BLaER1 treated with 17β-estradiol and CSF1 and Interleukin-3, amounts not matched to agents 10 nM and 100 nM (cell line): ENCODE measurements at regions not wholly inside any gene's neighbourhood (a gene's known extent, or its start where the extent isn't known, plus 50 kb on each side); places are given as distances from the start of the nearest gene placed in this dataset.

Experiments
- H3K27ac ChIP-seq, 11 experiments: shearing (Covaris generic); formaldehyde crosslinking; 2 replicates each; pipeline ENCODE4 v1.8.1; 2022
- H3K27me3 ChIP-seq, 11 experiments: shearing (Covaris generic); formaldehyde crosslinking; 2 replicates each; pipeline ENCODE4 v1.8.1; 2022
- H3K36me3 ChIP-seq, 11 experiments: shearing (Covaris generic); formaldehyde crosslinking; 2 replicates each; pipeline ENCODE4 v1.8.1; 2022
- H3K4me1 ChIP-seq, 10 experiments: shearing (Covaris generic); formaldehyde crosslinking; 2 replicates each; pipeline ENCODE4 v1.8.1; 2022
- H3K4me2 ChIP-seq, 11 experiments: shearing (Covaris generic); formaldehyde crosslinking; 2 replicates each; pipeline ENCODE4 v1.8.1; 2022
- H3K4me3 ChIP-seq, 10 experiments: shearing (Covaris generic); formaldehyde crosslinking; 2 replicates each; pipeline ENCODE4 v1.8.1; 2022
- H3K9ac ChIP-seq, 11 experiments: shearing (Covaris generic); formaldehyde crosslinking; 2 replicates each; pipeline ENCODE4 v1.8.1; 2022
- H3K9me3 ChIP-seq, 11 experiments: shearing (Covaris generic); formaldehyde crosslinking; replicated peaks in 1 of 11; 2 replicates each; pipeline ENCODE4 v1.8.1; 2022
- H4K20me1 ChIP-seq, 11 experiments: shearing (Covaris generic); formaldehyde crosslinking; 2 replicates each; pipeline ENCODE4 v1.8.1; 2022
- Cebpa-rat ChIP-seq, 11 experiments: shearing (Covaris generic); IDR thresholded peaks; 2 replicates each; pipeline ENCODE4 v1.8.1; 2022

- no peak overlapping the region for H3K4me3 ChIP-seq
- no peak overlapping the region for H3K4me2 ChIP-seq
- no peaks in the 10 kb centered on the region for H3K36me3 ChIP-seq
- H3K27me3 ChIP-seq = no peaks in the 10 kb centered on the region
- H3K9ac ChIP-seq = no peak overlapping the region
- TF ChIP-seq Cebpa-rat (IDR thresholded peaks at IDR 0.05) = no peak
- no peaks in the 10 kb centered on the region for H3K4me1 ChIP-seq
- H3K27ac ChIP-seq = no peak overlapping the region
- H4K20me1 ChIP-seq = no peaks in the 10 kb centered on the region
- H3K9me3 ChIP-seq = peaks cover 0 to 6% (median 0%) of the 10 kb centered on the region in 11 experiments; a peak in 2 of 22 replicates
Observed at GRCh38 chr6:121520337-121521163, 85.1 kb downstream of the GJA1 start.

GRCh38 chr6:121521164-121521555, 85.7 kb downstream of the GJA1 start:
- H3K9ac ChIP-seq = no peak overlapping the region
- no peaks in the 10 kb centered on the region for H4K20me1 ChIP-seq
- no peaks in the 10 kb centered on the region for H3K27me3 ChIP-seq
- no peak overlapping the region for H3K4me3 ChIP-seq
- no peak for TF ChIP-seq Cebpa-rat (IDR thresholded peaks at IDR 0.05)
- H3K27ac ChIP-seq = no peak overlapping the region
- H3K36me3 ChIP-seq = no peaks in the 10 kb centered on the region
- H3K4me2 ChIP-seq = no peak overlapping the region
- H3K4me1 ChIP-seq = no peaks in the 10 kb centered on the region
- peaks cover 0 to 6% (median 0%) of the 10 kb centered on the region in 11 experiments; a peak in 2 of 22 replicates for H3K9me3 ChIP-seq

GRCh38 chr6:121522265-121522664, 86.8 kb downstream of the GJA1 start:
- no peaks in the 10 kb centered on the region for H4K20me1 ChIP-seq
- no peaks in the 10 kb centered on the region for H3K36me3 ChIP-seq
- no peaks in the 10 kb centered on the region for H3K4me1 ChIP-seq
- peaks cover 0 to 6% (median 0%) of the 10 kb centered on the region in 11 experiments; a peak in 2 of 22 replicates for H3K9me3 ChIP-seq
- no peak overlapping the region for H3K4me3 ChIP-seq
- no peak overlapping the region for H3K9ac ChIP-seq
- no peak for TF ChIP-seq Cebpa-rat (IDR thresholded peaks at IDR 0.05)
- no peak overlapping the region for H3K4me2 ChIP-seq
- no peak overlapping the region for H3K27ac ChIP-seq
- no peaks in the 10 kb centered on the region for H3K27me3 ChIP-seq

- Histone ChIP-seq H4K20me1 (no peaks in the 10 kb centered on the region), H3K4me3 (no peak overlapping the region), H3K4me1 (no peaks in the 10 kb centered on the region), H3K27ac (no peak overlapping the region), H3K27me3 (no peaks in the 10 kb centered on the region), H3K36me3 (no peaks in the 10 kb centered on the region), H3K9me3 (peaks cover 0 to 6% (median 0%) of the 10 kb centered on the region in 11 experiments; a peak in 2 of 22 replicates), H3K9ac (no peak overlapping the region), H3K4me2 (no peak overlapping the region)
- no peak for TF ChIP-seq Cebpa-rat (IDR thresholded peaks at IDR 0.05)
Observed at GRCh38 chr6:121522771-121523386, 87.4 kb downstream of the GJA1 start.

GRCh38 chr6:121523628-121524027, 88.2 kb downstream of the GJA1 start:
- Histone ChIP-seq H3K4me1 (no peaks in the 10 kb centered on the region), H3K4me2 (no peak overlapping the region), H4K20me1 (no peaks in the 10 kb centered on the region), H3K4me3 (no peak overlapping the region), H3K27ac (no peak overlapping the region), H3K36me3 (no peaks in the 10 kb centered on the region), H3K9me3 (peaks cover 0 to 5% (median 0%) of the 10 kb centered on the region in 11 experiments; a peak in 2 of 22 replicates), H3K27me3 (no peaks in the 10 kb centered on the region), H3K9ac (no peak overlapping the region)
- no peak for TF ChIP-seq Cebpa-rat (IDR thresholded peaks at IDR 0.05)

GRCh38 chr6:121526282-121526681, 90.8 kb downstream of the GJA1 start:
- H3K9me3 ChIP-seq = no peaks in the 10 kb centered on the region; a peak in 3 of 22 replicates
- H3K36me3 ChIP-seq = no peaks in the 10 kb centered on the region
- H4K20me1 ChIP-seq = no peaks in the 10 kb centered on the region
- no peak for TF ChIP-seq Cebpa-rat (IDR thresholded peaks at IDR 0.05)
- no peak overlapping the region for H3K27ac ChIP-seq
- H3K27me3 ChIP-seq = no peaks in the 10 kb centered on the region
- no peaks in the 10 kb centered on the region for H3K4me1 ChIP-seq
- no peak overlapping the region for H3K9ac ChIP-seq
- H3K4me2 ChIP-seq = no peak overlapping the region
- no peak overlapping the region for H3K4me3 ChIP-seq

GRCh38 chr6:121531658-121532169, 96.3 kb downstream of the GJA1 start:
- Histone ChIP-seq H3K4me2 (no peak overlapping the region), H3K27ac (no peak overlapping the region), H3K27me3 (no peaks in the 10 kb centered on the region), H3K4me3 (no peak overlapping the region), H3K4me1 (no peaks in the 10 kb centered on the region), H3K36me3 (no peaks in the 10 kb centered on the region), H3K9me3 (no peaks in the 10 kb centered on the region; a peak in 4 of 22 replicates), H4K20me1 (no peaks in the 10 kb centered on the region), H3K9ac (no peak overlapping the region)
- TF ChIP-seq Cebpa-rat (IDR thresholded peaks at IDR 0.05) = no peak

- H3K36me3 ChIP-seq = no peaks in the 10 kb centered on the region
- H3K27ac ChIP-seq = no peak overlapping the region
- H3K4me3 ChIP-seq = no peak overlapping the region
- H3K4me2 ChIP-seq = no peak overlapping the region
- H4K20me1 ChIP-seq = no peaks in the 10 kb centered on the region
- no peak overlapping the region for H3K9ac ChIP-seq
- no peaks in the 10 kb centered on the region for H3K27me3 ChIP-seq
- H3K4me1 ChIP-seq = no peaks in the 10 kb centered on the region
- no peak for TF ChIP-seq Cebpa-rat (IDR thresholded peaks at IDR 0.05)
- H3K9me3 ChIP-seq = no peaks in the 10 kb centered on the region; a peak in 4 of 22 replicates
Observed at GRCh38 chr6:121533321-121533841, 97.9 kb downstream of the GJA1 start.

GRCh38 chr6:121535777-121536176, 100.3 kb downstream of the GJA1 start:
- Histone ChIP-seq H3K4me2 (no peak overlapping the region), H3K9me3 (no peaks in the 10 kb centered on the region; a peak in 4 of 22 replicates), H3K9ac (no peak overlapping the region), H3K36me3 (no peaks in the 10 kb centered on the region), H3K4me3 (no peak overlapping the region), H3K4me1 (no peaks in the 10 kb centered on the region), H4K20me1 (no peaks in the 10 kb centered on the region), H3K27me3 (no peaks in the 10 kb centered on the region), H3K27ac (no peak overlapping the region)
- TF ChIP-seq Cebpa-rat (IDR thresholded peaks at IDR 0.05) = no peak
